GM12878 (cell line): ENCODE measurements at regions not wholly inside any gene's neighbourhood (a gene's known extent, or its start where the extent isn't known, plus 50 kb on each side); places are given as distances from the start of the nearest gene placed in this dataset.

Experiments used
- ATAC-seq: fragments of 200-7000 bp; cut with Tn5 transposase; 3 replicates; pipeline ENCODE4 v1.9.1; 2020; ENCODE audit warnings: mild to moderate bottlenecking, moderate library complexity
- BruUV-seq: library from RNA; stranded (reverse); fragments of 400-500 nt; replicated peaks from 2 replicates; lab custom pipeline; 2021; lab: Mats Ljungman, UMichigan
- CTCF ChIA-PET: fragments of 300-600 bp; sonication (Branson Sonifier 250); formaldehyde crosslinking; extraction: SDS; loops from one replicate; lab custom pipeline; 2021; ENCODE audit warnings: inconsistent platforms; lab: Yijun Ruan, JAX
- POLR2A ChIA-PET: fragments of 350-600 bp; formaldehyde crosslinking; extraction: SDS; loops from one replicate; lab custom pipeline; 2021; ENCODE audit warnings: inconsistent platforms; lab: Charles Lee
- RAD21 ChIA-PET: fragments of 300-600 bp; sonication (Branson Sonifier 250); formaldehyde crosslinking; loops from one replicate; lab custom pipeline; 2023; ENCODE audit warnings: antibody characterized with exemption; ENCODE audit not compliant: unreplicated experiment; lab: Charles Lee
- SMC1A ChIA-PET: fragments of 300-600 bp; sonication (Branson Sonifier 250); formaldehyde crosslinking; loops from one replicate; lab custom pipeline; 2023; ENCODE audit not compliant: unreplicated experiment, uncharacterized antibody; lab: Charles Lee
- DNase-seq: peaks from one replicate; pipeline ENCODE4 v3.0.0-alpha.2; 2011; ENCODE audit warnings: low read depth, low spot score
- FAIRE-seq: peaks from 3 replicates; lab custom pipeline; 2011; peaks lifted over from hg19 to GRCh38; lab: Jason Lieb, UNC
- H2AFZ ChIP-seq: 2 replicates; pipeline ENCODE4 v1.6.0; 2011; ENCODE audit warnings: low read depth, low read length, control low read depth; ENCODE audit not compliant: control insufficient read depth
- H3K27ac ChIP-seq: 2 replicates; pipeline ENCODE4 v1.5.1; 2011; ENCODE audit warnings: control low read depth; ENCODE audit not compliant: control insufficient read depth, insufficient read depth
- H3K27me3 ChIP-seq, 2 experiments: replicated peaks in 1 of 2; 2 replicates each; pipeline versions ENCODE4 v1.6.0 to v1.6.1; 2011; ENCODE audit warnings: low read length in 1 of 2; ENCODE audit not compliant: control insufficient read depth in 2 of 2, insufficient read depth in 2 of 2
- H3K36me3 ChIP-seq, 2 experiments: 2 replicates each; pipeline ENCODE4 v1.5.1; 2011; ENCODE audit warnings: low read length in 1 of 2; ENCODE audit not compliant: control insufficient read depth in 2 of 2, insufficient read depth in 2 of 2
- H3K4me1 ChIP-seq: 2 replicates; pipeline ENCODE4 v1.6.1; 2011; ENCODE audit warnings: mild to moderate bottlenecking, low read length, moderate library complexity, mixed read lengths; ENCODE audit not compliant: control insufficient read depth, insufficient read depth
- H3K4me2 ChIP-seq: 2 replicates; pipeline ENCODE4 v1.6.0; 2011; ENCODE audit warnings: control low read depth; ENCODE audit not compliant: control insufficient read depth, insufficient read depth
- H3K4me3 ChIP-seq: fragments of 200-600 bp; sonication (generic); 2 replicates; pipeline ENCODE4 v1.5.1; 2016
- H3K79me2 ChIP-seq: 2 replicates; pipeline ENCODE4 v1.6.0; 2011; ENCODE audit warnings: low read length; ENCODE audit not compliant: control insufficient read depth, insufficient read depth
- H3K9ac ChIP-seq: 2 replicates; pipeline ENCODE4 v1.8.0; 2011; ENCODE audit warnings: low read length, control low read depth, mixed read lengths; ENCODE audit not compliant: control insufficient read depth, insufficient read depth
- H3K9me3 ChIP-seq: replicated peaks from 3 replicates; pipeline ENCODE4 v1.5.1; 2011; ENCODE audit warnings: mild to moderate bottlenecking, low read length; ENCODE audit not compliant: control insufficient read depth, insufficient read depth
- H4K20me1 ChIP-seq: 2 replicates; pipeline ENCODE4 v1.6.0; 2011; ENCODE audit not compliant: control insufficient read depth, insufficient read depth
- CBX5 ChIP-seq: sonication (generic); IDR thresholded peaks from 2 replicates; pipeline ENCODE4 v1.6.1; 2016; ENCODE audit warnings: low read depth, moderate library complexity, mild to moderate bottlenecking, inconsistent platforms
- CHD4 ChIP-seq: fragments of 200-600 bp; sonication (generic); IDR thresholded peaks from 2 replicates; pipeline ENCODE4 v1.6.1; 2016; ENCODE audit warnings: mild to moderate bottlenecking
- JUND ChIP-seq: IDR thresholded peaks from 2 replicates; pipeline ENCODE4 v1.6.1; 2012; ENCODE audit warnings: low read depth, mild to moderate bottlenecking, low read length, improper control_type of control experiment, moderate library complexity
- MXI1 ChIP-seq: fragments of 150-350 bp; IDR thresholded peaks from 2 replicates; pipeline ENCODE4 v1.6.1; 2011; ENCODE audit warnings: low read depth, mild to moderate bottlenecking, inconsistent platforms, low read length, improper control_type of control experiment
- MYC ChIP-seq: IDR thresholded peaks from 2 replicates; pipeline ENCODE4 v1.6.1; 2011; ENCODE audit warnings: mild to moderate bottlenecking, low read length, moderate library complexity, inconsistent platforms; ENCODE audit not compliant: insufficient read depth, insufficient replicate concordance, insufficient read length, severe bottlenecking
- PAX8 ChIP-seq: fragments of 450-650 bp; IDR thresholded peaks from 2 replicates; pipeline ENCODE4 v1.6.1; 2017; ENCODE audit warnings: mild to moderate bottlenecking, moderate library complexity
- STAT1 ChIP-seq: fragments of 450-650 bp; conservative IDR thresholded peaks from 2 replicates; pipeline ENCODE4 v1.6.1; 2014; ENCODE audit warnings: antibody characterized with exemption, mild to moderate bottlenecking
- STAT3 ChIP-seq: IDR thresholded peaks from 2 replicates; pipeline ENCODE4 v1.6.1; 2011; ENCODE audit warnings: low read depth, low read length, improper control_type of control experiment
- YBX1 ChIP-seq: fragments of 450-650 bp; IDR thresholded peaks from 2 replicates; pipeline ENCODE4 v1.6.1; 2016; ENCODE audit warnings: antibody characterized with exemption
- WGBS: methylation state at CpG from one replicate; pipeline ENCODE4 v1.1.6; 2016; ENCODE audit warnings: low lambda C conversion rate; ENCODE audit not compliant: insufficient replicate concordance, insufficient coverage; ENCODE audit errors: missing lambda C conversion rate; 5-methylcytosine and 5-hydroxymethylcytosine counted together
- in situ Hi-C: fragments of 300-500 bp; cut with MboI; formaldehyde crosslinking; loops from 9 replicates; pipeline ENCODE4 v1.14.3; 2018; ENCODE audit warnings: mixed read lengths
- intact Hi-C: fragments of 100-400 bp; cut with micrococcal nuclease; formaldehyde crosslinking; loops from one replicate; pipeline ENCODE4 v1.14.2; 2022; ENCODE audit not compliant: unreplicated experiment
- TF ChIP-seq, protein P1 (sequence below): fragments of 450-650 bp; formaldehyde crosslinking; IDR thresholded peaks from 2 replicates; pipeline ENCODE4 v1.4.0; 2022; ENCODE audit warnings: mild to moderate bottlenecking, moderate library complexity
- TF ChIP-seq, protein P2 (sequence below): IDR thresholded peaks from 2 replicates; pipeline ENCODE4 v1.6.1; 2012; ENCODE audit warnings: mild to moderate bottlenecking, low read depth, low read length
- TF ChIP-seq, protein P3 (sequence below): fragments of 450-650 bp; IDR thresholded peaks from 2 replicates; pipeline ENCODE4 v1.6.1; 2018; ENCODE audit warnings: borderline replicate concordance, mild to moderate bottlenecking; ENCODE audit not compliant: partially characterized antibody
- TF ChIP-seq, protein P4 (sequence below): IDR thresholded peaks from 2 replicates; pipeline ENCODE4 v1.6.1; 2011; ENCODE audit warnings: low read depth, low read length, improper control_type of control experiment, borderline replicate concordance
- TF ChIP-seq, protein P5 (sequence below): IDR thresholded peaks from 2 replicates; pipeline ENCODE4 v1.6.1; 2012; ENCODE audit warnings: low read depth, low read length, improper control_type of control experiment

DNA sequence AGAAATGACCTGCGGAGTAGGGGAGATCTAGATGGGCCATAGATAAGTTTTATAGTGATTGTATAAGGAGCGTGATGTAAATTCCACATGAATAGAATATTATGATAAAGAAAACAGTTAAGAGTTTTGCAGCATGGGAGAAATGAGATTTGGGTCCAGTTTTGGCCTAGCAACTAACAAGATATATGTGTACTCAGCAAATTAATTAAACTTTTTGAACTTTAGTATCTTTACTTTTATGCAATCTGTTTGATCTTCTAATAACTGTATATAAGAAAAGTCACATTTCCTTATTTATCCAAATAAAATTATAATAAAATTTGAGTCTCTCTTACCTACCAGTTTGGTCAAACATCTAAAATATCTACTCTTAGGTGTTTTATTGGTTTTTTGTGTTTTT is 1011.8 kb upstream of the NCAM2 start:
- POLR2A ChIA-PET = no interaction called here
- CTCF ChIA-PET = no interaction called here
- Histone ChIP-seq H2AFZ (no peak overlapping the region), H4K20me1 (no peaks in the 10 kb centered on the region), H3K79me2 (no peaks in the 10 kb centered on the region), H3K27ac (no peak overlapping the region), H3K36me3 (no peaks in the 10 kb centered on the region), H3K27me3 (no peaks in the 10 kb centered on the region), H3K9ac (no peak overlapping the region), H3K4me1 (no peaks in the 10 kb centered on the region), H3K4me3 (no peak overlapping the region), H3K9me3 (no peaks in the 10 kb centered on the region), H3K4me2 (no peak overlapping the region)
- no TSS peak for BruUV-seq
- SMC1A ChIA-PET = no interaction called here
- DNase-seq = no peak
- RAD21 ChIA-PET = no interaction called here
- ATAC-seq = no peak
- no peak for FAIRE-seq
- 20% methylated on average over 2 of the region's 2 CpGs for WGBS
- in situ Hi-C loops = loop anchor here (25.0 kb wide), 1 partner anchor 101 kb away; no protein-coding TSS in a partner anchor
- intact Hi-C loops = no loop called here
- TF ChIP-seq PAX8 (no peak), YBX1 (no peak), JUND (no peak), STAT1 (no peak), CHD4 (no peak), STAT3 (no peak), MYC (no peak), MXI1 (no peak), CBX5 (no peak)
- TF ChIP-seq, protein P1, sequence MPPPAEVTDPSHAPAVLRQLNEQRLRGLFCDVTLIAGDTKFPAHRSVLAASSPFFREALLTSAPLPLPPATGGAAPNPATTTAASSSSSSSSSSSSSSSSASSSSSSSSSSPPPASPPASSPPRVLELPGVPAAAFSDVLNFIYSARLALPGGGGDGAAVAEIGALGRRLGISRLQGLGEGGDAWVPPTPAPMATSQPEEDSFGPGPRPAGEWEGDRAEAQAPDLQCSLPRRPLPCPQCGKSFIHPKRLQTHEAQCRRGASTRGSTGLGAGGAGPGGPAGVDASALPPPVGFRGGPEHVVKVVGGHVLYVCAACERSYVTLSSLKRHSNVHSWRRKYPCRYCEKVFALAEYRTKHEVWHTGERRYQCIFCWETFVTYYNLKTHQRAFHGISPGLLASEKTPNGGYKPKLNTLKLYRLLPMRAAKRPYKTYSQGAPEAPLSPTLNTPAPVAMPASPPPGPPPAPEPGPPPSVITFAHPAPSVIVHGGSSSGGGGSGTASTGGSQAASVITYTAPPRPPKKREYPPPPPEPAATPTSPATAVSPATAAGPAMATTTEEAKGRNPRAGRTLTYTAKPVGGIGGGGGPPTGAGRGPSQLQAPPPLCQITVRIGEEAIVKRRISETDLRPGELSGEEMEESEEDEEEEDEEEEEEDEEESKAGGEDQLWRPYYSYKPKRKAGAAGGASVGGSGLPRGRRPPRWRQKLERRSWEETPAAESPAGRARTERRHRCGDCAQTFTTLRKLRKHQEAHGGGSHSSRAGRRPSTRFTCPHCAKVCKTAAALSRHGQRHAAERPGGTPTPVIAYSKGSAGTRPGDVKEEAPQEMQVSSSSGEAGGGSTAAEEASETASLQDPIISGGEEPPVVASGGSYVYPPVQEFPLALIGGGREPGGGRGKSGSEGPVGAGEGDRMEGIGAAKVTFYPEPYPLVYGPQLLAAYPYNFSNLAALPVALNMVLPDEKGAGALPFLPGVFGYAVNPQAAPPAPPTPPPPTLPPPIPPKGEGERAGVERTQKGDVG (CRISPR knock-in tag) = no peak
- TF ChIP-seq, protein P2, sequence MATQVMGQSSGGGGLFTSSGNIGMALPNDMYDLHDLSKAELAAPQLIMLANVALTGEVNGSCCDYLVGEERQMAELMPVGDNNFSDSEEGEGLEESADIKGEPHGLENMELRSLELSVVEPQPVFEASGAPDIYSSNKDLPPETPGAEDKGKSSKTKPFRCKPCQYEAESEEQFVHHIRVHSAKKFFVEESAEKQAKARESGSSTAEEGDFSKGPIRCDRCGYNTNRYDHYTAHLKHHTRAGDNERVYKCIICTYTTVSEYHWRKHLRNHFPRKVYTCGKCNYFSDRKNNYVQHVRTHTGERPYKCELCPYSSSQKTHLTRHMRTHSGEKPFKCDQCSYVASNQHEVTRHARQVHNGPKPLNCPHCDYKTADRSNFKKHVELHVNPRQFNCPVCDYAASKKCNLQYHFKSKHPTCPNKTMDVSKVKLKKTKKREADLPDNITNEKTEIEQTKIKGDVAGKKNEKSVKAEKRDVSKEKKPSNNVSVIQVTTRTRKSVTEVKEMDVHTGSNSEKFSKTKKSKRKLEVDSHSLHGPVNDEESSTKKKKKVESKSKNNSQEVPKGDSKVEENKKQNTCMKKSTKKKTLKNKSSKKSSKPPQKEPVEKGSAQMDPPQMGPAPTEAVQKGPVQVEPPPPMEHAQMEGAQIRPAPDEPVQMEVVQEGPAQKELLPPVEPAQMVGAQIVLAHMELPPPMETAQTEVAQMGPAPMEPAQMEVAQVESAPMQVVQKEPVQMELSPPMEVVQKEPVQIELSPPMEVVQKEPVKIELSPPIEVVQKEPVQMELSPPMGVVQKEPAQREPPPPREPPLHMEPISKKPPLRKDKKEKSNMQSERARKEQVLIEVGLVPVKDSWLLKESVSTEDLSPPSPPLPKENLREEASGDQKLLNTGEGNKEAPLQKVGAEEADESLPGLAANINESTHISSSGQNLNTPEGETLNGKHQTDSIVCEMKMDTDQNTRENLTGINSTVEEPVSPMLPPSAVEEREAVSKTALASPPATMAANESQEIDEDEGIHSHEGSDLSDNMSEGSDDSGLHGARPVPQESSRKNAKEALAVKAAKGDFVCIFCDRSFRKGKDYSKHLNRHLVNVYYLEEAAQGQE = no peak
- TF ChIP-seq, protein P3, sequence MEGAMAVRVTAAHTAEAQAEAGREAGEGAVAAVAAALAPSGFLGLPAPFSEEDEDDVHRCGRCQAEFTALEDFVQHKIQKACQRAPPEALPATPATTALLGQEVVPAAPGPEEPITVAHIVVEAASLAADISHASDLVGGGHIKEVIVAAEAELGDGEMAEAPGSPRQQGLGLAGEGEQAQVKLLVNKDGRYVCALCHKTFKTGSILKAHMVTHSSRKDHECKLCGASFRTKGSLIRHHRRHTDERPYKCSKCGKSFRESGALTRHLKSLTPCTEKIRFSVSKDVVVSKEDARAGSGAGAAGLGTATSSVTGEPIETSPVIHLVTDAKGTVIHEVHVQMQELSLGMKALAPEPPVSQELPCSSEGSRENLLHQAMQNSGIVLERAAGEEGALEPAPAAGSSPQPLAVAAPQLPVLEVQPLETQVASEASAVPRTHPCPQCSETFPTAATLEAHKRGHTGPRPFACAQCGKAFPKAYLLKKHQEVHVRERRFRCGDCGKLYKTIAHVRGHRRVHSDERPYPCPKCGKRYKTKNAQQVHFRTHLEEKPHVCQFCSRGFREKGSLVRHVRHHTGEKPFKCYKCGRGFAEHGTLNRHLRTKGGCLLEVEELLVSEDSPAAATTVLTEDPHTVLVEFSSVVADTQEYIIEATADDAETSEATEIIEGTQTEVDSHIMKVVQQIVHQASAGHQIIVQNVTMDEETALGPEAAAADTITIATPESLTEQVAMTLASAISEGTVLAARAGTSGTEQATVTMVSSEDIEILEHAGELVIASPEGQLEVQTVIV = no peak
- TF ChIP-seq, protein P4, sequence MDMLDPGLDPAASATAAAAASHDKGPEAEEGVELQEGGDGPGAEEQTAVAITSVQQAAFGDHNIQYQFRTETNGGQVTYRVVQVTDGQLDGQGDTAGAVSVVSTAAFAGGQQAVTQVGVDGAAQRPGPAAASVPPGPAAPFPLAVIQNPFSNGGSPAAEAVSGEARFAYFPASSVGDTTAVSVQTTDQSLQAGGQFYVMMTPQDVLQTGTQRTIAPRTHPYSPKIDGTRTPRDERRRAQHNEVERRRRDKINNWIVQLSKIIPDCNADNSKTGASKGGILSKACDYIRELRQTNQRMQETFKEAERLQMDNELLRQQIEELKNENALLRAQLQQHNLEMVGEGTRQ = no peak
- TF ChIP-seq, protein P5, sequence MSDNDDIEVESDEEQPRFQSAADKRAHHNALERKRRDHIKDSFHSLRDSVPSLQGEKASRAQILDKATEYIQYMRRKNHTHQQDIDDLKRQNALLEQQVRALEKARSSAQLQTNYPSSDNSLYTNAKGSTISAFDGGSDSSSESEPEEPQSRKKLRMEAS = no peak
